LoVo (cell line): ENCODE measurements at regions not wholly inside any gene's neighbourhood (a gene's known extent, or its start where the extent isn't known, plus 50 kb on each side); places are given as distances from the start of the nearest gene placed in this dataset.

Experiments
- DNase-seq: peaks from one replicate; pipeline ENCODE4 v3.0.0-alpha.2; 2016; ENCODE audit warnings: low spot score

DNA sequence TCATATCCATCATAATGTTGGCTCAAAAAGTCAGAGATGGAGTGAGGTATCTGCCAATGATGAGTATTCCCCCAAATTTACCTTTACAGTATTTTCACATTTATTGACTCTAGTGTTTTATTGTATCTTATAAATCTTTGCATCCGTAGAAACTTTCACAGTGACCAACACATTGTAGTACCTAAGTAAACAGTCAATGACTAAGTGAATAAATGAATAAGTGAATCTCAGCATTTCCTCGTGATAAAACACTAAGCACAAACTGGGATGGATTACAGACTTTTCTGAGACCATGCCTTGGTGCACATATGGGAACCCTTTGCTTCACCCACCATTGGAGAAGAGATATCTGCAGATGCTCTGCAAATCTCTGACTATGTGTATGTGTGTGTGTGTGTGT is 429.9 kb downstream of the NR4A2 start:
- DNase-seq: no peak

DNA sequence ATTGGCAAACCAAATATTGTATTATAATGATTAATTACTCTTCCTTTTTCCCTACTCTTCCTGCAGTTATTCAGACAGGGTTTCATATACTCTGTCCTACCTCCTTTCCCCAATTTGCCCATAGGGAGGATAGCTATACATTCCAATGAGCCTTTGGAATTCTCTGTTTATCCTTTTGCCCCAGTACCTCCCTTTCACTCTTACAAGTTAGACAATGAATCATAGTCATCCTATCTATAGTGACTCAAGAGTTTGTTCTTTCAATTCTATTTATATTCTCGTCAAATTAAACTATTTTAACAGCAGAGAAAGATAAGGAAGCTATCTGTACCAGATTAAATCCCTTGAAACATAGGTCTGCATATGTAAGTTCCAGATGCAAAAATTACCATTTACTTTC is 437.5 kb downstream of the NR4A2 start:
- DNase-seq: no peak

DNA sequence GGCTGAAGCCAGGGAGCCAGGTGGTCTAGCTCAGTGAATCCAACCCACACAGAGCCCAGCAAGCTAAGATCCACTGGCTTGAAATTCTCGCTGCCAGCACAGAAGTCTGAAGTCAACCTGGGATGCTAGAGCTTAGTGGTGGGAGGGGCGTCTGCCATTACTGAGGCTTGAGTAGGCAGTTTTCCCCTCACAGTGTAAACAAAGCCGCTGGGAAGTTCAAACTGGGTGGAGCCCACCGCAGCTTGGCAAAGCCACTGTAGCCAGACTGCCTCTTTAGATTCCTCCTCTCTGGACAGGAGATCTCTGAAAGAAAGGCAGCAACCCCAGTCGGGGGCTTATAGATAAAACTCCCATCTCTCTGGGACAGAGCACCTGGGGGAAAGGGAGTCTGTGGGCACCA is 452.1 kb downstream of the NR4A2 start:
- DNase-seq: peak; percentile 2

DNA sequence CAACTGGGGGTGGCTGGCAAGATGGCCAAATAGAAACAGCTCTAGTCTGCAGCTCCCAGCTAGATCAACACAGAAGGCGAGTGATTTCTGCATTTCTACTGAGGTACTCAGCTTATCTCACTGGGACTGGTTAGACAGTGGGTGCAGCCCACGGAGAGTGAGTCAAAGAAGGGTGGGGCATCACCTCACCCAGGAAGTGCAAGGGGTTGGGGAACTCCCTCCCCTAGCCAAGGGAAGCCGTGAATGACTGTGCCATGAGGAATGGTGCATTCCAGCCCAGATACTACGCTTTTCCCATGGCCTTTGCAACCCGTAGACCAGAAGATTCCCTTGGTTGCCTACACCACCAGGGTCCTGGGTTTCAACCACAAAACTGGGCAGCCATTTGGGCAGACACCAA is 452.6 kb downstream of the NR4A2 start:
- peak; percentile 46 for DNase-seq

DNA sequence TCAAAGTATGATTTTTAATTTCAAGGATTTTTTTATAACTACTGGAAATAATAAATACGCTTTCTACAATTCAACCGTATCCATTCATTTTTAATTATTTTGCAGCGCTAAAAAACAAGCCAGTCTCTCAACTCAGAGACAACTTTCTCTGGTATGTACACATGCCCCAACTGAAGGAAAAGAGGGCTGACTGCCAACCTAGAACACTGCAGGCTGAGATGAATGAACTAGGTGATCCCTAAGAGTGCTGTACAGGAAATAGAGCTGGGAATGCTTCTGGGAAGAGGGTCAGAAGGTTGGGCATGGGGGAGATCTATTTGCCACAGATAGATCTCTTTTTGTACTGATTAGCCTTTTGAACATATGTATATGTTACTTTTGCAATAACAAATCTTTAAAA is 460.1 kb downstream of the NR4A2 start:
- DNase-seq: no peak

DNA sequence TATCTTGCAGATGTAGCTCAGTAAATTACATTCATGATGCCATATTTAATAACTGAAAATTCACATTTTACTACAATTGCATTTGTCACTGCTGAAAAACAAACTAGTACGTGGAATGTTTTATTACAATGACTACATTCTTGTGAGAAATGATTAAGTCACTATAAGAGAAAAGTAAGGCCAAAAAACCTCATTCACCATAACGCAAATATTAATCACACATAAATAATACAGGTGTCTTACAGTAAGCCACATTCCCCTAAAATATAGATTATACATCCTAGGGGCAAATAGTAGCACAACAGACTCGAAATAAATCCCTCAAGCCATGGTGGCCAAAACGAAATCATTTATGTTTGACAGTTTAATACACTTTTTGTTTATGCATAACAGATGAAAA is 460.6 kb downstream of the NR4A2 start:
- DNase-seq: no peak

DNA sequence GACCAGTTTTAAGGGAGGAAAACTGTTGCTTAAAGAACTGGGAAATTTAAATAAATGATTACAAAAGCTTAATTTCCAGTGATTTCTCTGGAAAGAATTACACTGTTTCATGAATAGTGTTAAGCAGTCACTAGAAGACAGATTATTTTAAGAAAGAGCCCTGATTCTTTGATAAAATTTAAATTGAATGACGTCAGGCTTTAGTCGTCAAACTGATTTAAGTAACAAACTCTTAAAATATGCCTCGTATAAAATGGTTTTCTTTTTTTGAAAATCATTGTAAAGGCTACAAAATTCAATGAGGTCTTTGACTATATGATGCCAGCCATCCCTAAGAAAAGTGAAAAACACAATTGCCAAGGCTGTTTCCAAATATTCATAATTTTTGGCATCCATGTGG is 465.0 kb downstream of the NR4A2 start:
- DNase-seq: no peak

DNA sequence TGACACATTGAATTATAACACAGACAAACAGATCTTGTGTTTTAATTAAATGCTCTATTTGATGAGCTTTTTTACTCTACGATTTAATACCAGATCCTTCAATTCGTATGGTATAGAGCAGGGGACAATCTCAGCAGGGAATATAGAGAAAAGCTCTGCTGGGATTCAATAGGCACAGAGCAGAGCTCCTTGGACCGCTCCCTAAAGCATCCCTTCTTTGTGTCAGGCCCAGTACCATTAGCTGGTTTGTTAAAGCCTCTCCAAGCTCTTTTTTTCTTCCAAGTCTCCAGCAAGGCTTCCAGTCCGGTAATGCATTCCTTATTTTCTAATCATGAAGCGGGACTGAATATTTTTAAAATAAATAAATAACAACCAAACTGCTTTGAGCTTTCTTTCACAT is 466.0 kb downstream of the NR4A2 start:
- no peak for DNase-seq

DNA sequence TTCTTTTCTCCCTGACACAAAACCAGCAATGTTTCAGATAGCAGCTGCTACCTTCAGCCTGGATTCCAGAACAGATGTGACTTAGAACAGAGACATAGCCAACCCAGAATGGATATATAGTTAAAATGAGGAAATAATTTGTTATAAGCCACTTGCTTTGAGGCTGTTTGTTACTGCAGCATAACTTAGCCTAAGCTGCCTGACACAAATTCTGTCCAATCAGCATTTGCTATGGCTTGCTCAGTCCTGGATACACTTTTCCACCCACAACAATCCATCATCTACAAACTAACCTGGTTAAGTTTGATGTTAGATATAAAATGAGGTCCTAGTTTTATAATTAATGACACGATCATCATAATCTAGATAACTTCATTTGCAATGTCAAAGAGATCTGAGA is 480.4 kb downstream of the NR4A2 start:
- DNase-seq: no peak

DNA sequence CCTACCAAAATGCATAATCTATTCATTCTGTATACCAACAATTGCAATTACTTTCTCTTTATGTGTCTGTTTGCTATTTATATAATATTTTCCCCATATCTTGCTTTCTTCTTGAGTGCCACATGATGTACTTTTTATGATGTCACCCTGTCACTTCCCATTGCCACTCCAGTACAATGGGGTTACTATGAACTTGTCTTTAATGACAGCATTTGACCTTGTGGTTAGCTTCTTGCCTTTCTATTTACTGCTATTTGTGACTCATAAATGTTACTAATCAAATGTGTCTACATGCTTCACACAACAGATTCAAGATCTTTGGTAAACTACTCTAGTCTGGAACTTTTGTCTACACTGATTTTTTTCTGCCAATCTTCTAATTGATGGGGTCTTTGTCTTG is 486.3 kb downstream of the NR4A2 start:
- DNase-seq: no peak

DNA sequence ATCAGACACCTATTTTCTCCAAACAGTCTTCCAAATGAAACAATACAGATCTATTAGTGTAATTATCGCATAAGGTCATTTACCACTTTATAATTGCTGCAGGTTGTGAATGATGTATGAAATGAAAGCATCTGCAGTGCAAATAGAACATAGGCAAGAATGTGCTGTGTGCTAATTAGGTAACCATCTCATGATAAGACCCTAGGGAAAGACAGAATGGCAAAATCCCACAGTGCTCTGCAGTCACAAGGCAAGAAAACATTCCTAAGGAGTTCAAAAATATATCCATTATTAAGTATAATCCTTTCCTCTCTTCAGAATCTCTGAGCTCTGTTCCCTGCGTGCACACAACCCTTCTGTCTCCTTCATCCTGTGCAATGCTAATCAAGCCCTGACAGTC is 488.1 kb downstream of the NR4A2 start:
- DNase-seq: no peak

DNA sequence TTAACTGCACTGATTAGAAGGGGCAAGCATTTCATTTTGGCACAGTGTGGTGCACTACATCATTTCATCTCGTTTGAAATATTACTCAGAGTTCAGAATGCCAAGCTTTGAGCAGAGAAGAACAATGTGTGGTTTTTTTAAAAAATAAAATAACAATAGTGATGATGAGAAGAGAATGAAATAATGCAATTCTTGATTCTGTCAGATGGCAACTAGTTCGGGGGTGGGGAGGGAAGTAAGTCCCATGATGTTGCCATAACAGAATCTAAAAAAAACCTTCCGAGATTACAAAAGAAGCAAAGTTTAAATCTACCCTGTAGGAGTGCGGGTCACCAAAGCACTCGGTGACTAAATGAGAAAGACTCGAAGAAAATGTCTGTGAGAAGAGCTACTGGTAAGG is 490.4 kb downstream of the NR4A2 start:
- DNase-seq: no peak

DNA sequence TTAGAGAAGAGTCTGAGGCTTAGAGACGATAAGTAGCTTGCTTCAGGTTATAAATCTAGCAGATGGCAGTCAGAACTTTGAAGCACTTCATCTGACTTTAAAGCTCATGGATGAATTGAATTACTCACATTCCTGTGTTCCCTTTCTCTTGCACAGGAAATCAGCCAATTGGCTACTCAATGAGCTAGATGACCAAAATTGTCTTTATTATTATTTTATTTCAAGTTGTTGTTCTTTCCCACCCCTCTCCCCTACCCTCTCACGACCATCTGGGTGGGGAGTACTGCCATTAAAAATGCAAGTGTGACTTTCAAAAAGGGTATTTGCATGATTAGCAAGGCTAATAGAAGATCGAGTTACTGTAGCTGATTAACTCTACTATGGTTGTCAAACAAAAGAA is 491.1 kb downstream of the NR4A2 start:
- no peak for DNase-seq

DNA sequence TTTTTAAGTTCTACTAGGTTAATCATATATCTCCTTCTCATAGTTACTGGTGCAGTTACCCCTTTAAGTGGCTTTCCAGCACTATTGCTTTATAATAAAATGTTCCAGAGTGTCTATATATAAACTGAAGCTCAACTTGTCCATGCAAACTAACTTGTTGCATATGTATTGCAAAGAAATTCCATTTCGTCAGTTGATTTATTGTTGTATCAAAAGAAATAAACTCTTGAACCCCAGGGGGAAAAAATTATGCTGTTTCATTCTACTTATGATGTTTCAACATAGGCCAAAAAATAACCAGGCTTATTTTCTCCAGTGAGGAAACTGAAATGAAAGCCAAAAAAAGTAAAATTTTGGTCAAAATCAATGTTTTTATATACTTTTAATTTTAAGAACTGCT is 491.9 kb downstream of the NR4A2 start:
- no peak for DNase-seq

DNA sequence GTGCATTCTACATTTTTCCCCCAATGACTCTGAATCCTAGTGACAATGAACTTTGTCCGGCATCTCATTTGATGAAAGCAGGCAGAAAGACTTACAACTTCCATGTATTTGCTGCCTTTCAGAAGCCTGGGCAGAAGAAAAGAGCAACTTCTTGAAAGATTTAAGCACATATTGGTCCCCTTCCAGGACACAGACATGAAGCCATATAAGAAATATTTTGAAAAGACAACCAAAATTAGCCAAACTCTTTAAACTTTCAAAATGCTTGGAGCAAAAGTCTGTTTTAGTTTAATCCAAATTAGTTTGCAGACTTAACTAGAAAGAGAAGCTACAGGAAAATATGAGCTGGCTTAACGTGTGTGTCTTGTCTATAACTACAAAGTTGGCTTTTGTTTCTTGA is 492.5 kb downstream of the NR4A2 start:
- DNase-seq: no peak

DNA sequence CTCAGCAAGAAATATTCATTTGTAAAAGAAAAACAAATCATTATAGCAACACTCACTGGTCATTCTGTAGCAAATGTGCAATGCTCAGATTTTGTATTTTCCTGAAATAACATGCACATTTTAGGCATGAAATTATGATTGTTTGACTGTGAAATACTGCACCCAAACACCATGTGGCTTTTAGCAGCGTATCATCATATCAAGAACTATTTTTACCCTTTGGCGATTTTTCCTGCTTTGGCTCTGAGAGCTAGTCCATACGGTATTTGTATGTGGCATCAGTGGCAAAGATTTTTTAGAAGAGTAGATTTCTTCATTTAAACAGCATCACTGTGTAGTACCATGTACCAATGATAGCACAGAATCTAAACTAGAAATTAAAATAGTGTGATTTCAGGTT is 493.1 kb downstream of the NR4A2 start:
- no peak for DNase-seq

DNA sequence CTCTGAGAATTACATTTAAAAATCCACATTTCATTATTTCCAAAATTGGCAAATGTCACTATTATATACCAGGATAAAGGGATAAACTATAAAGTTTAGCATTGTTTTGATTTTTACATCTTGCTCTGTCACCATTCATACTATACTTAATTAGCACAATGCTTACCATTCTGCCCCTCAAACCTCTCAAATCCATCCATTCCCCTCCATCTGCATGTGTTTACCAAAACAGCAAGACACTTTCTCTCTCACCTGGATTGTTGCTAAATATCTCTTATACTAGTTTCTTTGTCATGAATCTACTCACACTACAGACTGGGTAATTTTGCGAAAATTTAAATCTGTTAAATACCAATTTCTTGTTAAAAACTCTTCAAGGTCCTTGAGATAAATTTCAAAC is 496.1 kb downstream of the NR4A2 start:
- no peak for DNase-seq

DNA sequence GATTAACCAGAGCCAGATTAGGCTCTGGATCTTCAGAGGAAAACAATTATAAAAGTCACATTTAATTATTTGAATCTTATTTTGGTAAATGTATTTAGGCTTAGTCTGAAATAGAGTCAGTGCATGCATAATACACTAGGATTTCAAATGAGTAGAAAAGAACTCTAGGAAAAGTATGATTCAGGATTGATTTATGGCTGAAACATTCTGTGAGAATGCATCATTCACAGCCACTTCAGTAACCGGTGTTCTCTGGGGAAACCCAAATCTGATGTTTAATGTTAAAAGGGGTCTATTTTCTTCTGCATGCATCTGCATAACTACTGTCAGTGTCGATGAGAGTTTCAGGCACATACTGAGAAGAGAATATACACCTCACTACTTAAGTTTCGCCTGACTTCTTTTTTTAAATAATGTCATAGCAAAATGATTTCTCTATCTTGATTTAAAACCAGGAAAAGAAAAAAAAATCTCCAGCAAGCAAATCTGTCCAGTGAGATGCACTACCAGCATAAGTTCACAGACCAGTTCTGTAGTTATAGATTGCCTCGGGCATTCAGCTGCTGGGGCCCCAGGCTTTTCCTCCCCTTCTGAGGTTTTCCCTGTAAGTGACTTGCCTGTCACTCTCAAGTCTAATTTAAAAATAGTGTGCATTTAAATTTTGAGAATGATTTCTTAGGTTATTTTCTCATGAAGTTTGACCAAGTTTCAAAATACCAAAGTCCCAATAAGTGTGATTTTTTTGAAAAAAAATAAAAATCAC is 501.5 kb downstream of the NR4A2 start:
- no peak for DNase-seq

DNA sequence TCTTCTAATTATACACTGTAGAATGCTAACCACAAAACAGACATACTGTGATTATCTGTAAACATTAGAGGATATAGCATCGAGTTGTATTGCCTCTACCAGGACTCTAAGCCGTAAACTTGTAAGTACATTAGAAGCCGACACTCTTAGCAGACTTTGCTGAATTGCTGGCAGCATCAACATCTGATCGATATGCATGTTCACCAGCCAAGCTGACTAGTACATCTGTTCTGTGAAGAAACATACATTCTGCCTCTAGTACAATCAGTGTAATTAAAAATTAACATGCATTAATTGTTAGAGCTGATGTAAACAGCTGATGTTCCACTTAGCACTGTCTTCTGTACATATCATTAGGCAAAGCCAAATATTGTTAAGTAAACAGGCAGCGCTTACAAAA is 502.2 kb downstream of the NR4A2 start:
- DNase-seq: no peak

DNA sequence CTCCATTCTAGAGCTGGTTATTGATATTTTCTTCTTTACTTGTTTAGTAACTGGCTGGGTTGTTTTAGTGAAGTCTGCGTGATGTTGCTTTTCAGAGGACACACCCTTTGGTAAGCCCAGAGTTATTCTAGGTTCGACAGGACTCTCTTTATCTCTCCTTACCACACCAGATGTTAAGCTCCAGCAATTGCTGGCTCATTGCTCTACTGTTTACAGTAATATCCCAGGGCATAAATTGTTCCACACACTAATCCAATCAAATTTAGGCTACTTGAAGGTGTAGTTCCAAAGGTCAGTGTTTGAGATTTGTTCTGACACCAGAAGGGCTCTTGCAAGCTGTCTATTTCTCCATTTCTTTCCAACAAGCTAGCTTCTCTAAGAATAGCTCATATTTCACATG is 506.6 kb downstream of the NR4A2 start:
- no peak for DNase-seq

DNA sequence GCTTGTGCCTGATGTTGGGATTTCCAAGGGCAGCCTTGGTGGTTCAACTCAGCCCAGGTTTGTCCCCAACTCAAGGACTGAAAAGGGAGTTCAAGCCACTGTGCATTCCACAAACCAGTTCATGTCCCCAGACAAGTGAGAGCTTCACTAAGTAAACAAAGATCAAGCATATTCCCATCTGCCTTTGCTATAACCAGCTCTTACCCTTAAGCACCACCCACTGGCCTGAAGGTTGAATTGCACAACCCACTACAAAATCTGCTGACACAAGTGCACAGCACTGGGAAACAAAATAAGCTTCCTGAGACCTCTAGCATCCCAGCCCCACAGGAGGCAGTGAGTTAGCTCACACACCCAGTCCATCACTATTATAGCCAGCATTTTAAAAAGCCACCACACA is 516.7 kb downstream of the NR4A2 start:
- DNase-seq: peak; percentile 9

DNA sequence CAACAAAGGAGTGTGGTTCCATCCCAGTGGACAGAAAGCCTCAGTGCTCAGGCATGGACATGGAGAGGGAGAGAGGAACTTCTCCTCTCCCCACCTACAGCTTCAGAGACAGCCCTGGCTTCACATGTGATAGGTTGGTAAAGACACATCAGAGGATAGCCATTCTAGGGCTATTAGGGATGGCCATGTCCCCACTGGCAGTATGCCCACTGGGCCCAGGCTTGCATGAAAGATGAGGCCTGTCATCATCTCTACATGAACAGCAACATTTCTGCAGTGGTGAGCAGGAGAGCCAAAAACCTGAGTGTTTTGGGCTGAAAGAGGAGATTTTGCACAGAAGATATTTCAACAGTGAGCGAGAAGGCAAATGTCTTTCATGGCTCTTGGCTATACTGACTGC is 517.2 kb downstream of the NR4A2 start:
- DNase-seq: no peak

DNA sequence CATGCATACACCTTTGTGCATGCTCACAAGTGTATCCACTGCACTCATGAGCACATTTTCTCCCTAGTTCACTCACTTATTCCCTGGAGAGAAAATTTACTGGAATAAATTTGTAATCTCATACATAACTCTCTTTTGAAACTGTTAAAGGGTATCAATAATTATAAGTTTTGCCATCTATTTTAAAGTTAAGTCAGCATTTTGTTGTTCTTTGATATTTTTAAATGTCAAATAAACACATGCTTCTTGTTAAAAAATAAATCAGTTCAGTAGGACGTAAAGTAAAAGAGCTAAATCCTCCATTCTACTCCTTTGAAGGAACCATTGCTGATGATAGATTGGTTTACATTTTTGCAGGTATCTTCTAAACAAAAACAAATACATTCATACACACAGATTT is 522.1 kb downstream of the NR4A2 start:
- no peak for DNase-seq

DNA sequence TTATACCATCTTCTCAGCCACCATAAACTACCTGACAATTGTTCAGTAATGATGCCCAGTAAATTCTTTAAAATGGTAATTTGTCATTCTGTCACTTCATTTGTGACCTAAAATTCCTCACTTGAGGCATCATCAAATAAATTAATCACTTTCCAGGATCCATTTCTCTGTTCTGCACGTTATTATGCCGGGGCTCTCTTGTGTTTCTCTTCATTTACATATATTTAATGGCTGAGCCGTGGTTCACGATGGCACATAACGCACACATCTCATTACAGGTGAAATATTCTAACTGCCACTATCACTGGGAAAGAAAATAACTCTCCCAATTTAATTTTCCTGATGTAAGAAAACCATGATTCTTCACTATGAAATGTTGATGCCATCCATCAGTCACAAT is 529.6 kb downstream of the NR4A2 start:
- DNase-seq: no peak

DNA sequence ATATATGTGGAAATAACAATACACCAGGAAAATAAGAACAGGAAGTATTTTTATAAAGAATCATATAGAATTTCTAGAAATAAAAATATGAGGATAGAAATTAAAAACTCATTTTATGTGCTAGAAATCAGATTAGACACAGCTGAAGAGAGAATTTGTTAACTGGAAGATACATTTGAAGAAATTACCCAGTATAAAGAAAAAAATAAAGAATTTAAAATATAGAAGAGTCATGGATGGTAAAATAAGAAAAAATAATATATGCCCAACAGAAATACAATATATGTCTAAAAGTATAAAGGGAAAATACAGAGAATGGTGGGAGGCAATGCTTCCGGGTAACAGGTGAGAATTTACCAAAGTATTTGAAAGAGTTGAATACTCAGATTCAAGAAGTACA is 539.9 kb downstream of the NR4A2 start:
- DNase-seq: no peak
